SK-N-MC (cell line): ENCODE measurements at regions not wholly inside any gene's neighbourhood (a gene's known extent, or its start where the extent isn't known, plus 50 kb on each side); places are given as distances from the start of the nearest gene placed in this dataset.

Experiments
- EZH2 ChIP-seq: fragments of 200-600 bp; sonication (generic); IDR thresholded peaks from one replicate; pipeline ENCODE4 v1.6.1; 2017; ENCODE audit warnings: antibody characterized with exemption
- FOXP2 ChIP-seq: optimal IDR thresholded peaks from 2 replicates; pipeline ENCODE3; 2011; ENCODE audit warnings: mild to moderate bottlenecking, moderate library complexity; ENCODE audit not compliant: insufficient read depth; ENCODE audit errors: extremely low read length, control extremely low read depth
- POLR2AphosphoS5 ChIP-seq: IDR thresholded peaks from 2 replicates; pipeline ENCODE4 v1.6.1; 2012; ENCODE audit warnings: mild to moderate bottlenecking, low read depth, low read length, borderline replicate concordance

GRCh38 chr2:78251708-78252107, 729.5 kb upstream of the LRRTM4 start:
- TF ChIP-seq EZH2 (no peak), POLR2AphosphoS5 (no peak), FOXP2 (no peak)
